Colonic mucosa (tissue), 4 donors: ENCODE measurements at regions not wholly inside any gene's neighbourhood (a gene's known extent, or its start where the extent isn't known, plus 50 kb on each side); places are given as distances from the start of the nearest gene placed in this dataset.

ENCODE experiments used
- DNase-seq: peaks from one replicate; pipeline ENCODE4 v3.0.0-alpha.2; 2020
- H3K27ac ChIP-seq: fragments of 200-600 bp; one replicate; pipeline ENCODE4 v1.8.0; 2021
- H3K27me3 ChIP-seq: fragments of 200-600 bp; one replicate; pipeline ENCODE4 v1.8.0; 2021
- H3K36me3 ChIP-seq: fragments of 200-600 bp; one replicate; pipeline ENCODE4 v1.8.0; 2021
- H3K4me1 ChIP-seq: fragments of 200-600 bp; one replicate; pipeline ENCODE4 v1.8.0; 2021; ENCODE audit warnings: mild to moderate bottlenecking
- H3K4me3 ChIP-seq: fragments of 200-600 bp; one replicate; pipeline ENCODE4 v1.8.0; 2021
- H3K9ac ChIP-seq, 2 donors: one replicate each; pipeline ENCODE4 v1.7.0; 2013; ENCODE audit warnings: control low read depth in 2 of 2, low read depth in 2 of 2, low read length in 2 of 2
- H3K9me3 ChIP-seq: fragments of 200-600 bp; one replicate; pipeline ENCODE4 v1.8.0; 2021
- intact Hi-C: fragments of 100-400 bp; cut with DNase I; formaldehyde crosslinking; loops from one replicate; pipeline ENCODE4 v1.14.1; 2022
- TF ChIP-seq, protein P1 (sequence below): fragments of 200-600 bp; IDR thresholded peaks from one replicate; pipeline ENCODE4 v1.8.0; 2022; ENCODE audit warnings: antibody characterized with exemption, mild to moderate bottlenecking
- donor health status: healthy.
- donor health status: DM: no; HTN: no; CAD: no.
- donor health status: DM: no; HTN: no; CAD: no.

DNA sequence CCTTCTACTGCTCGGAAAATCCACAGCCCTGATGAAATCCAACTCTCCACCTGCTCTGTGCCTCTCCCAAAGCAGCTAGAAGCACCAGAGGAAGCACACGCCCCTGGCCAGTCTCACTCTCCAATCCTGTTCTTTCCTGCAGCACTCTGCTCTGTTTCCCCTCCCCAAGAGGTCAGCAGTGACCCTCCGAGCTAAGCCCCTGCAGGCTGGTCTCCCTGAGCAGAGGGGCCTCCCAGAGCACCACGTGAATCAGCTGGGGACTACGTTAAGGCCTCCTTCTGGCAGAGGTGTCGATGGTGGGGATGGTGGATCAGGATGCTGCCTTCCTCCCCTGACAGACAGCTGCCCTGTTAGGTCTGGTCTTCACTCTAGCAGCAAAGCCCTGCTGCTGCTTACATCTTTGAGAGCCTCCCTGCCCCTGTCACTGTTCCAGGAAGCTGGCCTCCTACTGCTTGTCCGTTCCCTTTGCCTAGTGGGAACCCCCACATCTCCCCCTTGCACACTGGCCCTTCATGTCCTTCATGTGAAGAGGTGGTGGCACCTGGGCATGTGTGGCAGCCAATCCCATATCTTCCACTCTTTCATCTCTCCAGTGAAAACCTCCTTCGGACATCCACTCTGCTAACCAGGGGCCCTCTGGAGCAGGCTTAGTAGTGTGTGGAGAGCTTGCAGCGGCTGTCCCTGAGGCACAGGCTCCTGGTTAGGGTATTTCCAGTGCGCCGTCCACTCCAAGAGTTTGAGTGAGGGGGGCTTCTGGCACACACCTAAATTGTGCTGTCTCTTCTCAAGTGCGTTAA is 307.5 kb upstream of the HS6ST1 start:
- no peaks in the 10 kb centered on the region for H3K4me1 ChIP-seq
- H3K9ac ChIP-seq, result no peak overlapping the region
- TF ChIP-seq, protein P1, sequence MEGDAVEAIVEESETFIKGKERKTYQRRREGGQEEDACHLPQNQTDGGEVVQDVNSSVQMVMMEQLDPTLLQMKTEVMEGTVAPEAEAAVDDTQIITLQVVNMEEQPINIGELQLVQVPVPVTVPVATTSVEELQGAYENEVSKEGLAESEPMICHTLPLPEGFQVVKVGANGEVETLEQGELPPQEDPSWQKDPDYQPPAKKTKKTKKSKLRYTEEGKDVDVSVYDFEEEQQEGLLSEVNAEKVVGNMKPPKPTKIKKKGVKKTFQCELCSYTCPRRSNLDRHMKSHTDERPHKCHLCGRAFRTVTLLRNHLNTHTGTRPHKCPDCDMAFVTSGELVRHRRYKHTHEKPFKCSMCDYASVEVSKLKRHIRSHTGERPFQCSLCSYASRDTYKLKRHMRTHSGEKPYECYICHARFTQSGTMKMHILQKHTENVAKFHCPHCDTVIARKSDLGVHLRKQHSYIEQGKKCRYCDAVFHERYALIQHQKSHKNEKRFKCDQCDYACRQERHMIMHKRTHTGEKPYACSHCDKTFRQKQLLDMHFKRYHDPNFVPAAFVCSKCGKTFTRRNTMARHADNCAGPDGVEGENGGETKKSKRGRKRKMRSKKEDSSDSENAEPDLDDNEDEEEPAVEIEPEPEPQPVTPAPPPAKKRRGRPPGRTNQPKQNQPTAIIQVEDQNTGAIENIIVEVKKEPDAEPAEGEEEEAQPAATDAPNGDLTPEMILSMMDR, result no peak
- H3K27ac ChIP-seq, result no peak overlapping the region
- intact Hi-C loops, result no loop called here
- H3K36me3 ChIP-seq, result no peaks in the 10 kb centered on the region
- no peaks in the 10 kb centered on the region for H3K27me3 ChIP-seq
- no peaks in the 10 kb centered on the region for H3K9me3 ChIP-seq
- no peak overlapping the region for H3K4me3 ChIP-seq
- DNase-seq, result no peak

DNA sequence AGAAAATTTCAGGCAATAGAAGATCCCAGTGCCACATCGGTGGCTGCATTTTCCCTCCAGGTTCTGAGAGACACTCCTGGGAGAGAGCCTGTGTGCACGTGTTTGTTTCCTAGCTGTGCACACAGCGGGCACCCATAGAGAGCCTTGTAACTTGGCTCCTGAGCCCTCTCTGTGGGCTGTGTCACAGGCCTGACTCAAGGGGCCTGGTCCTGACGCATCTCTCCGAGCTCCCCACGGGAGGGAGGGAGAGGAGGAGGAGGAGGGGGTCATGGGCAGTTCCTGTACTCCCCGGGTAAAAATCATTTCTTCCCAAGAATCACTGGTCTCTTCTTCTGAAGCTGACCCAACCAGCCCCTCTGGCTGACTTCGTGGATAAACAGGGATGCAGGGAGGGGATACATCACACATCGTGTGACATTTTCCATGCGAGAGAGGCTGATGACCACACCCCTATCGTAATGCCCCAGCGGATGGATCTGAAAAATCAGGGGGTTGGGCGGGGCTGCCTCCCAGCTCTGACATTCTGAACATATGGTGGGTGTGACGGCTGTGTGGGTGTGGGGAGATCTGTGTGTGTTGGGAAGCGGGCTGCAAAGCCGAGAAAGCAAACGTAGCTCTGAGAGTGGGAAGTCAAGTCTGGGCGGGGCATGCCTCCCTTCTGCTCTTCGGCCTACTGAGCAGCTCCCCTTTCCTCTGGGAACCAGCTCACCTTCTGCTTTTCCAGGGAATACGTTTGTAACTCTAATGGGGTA is 308.3 kb upstream of the HS6ST1 start:
- H3K4me1 ChIP-seq, result no peaks in the 10 kb centered on the region
- TF ChIP-seq, protein P1, result no peak
- H3K27me3 ChIP-seq, result no peaks in the 10 kb centered on the region
- H3K36me3 ChIP-seq, result no peaks in the 10 kb centered on the region
- H3K9ac ChIP-seq, result no peak overlapping the region
- intact Hi-C loops, result no loop called here
- H3K9me3 ChIP-seq, result no peaks in the 10 kb centered on the region
- no peak for DNase-seq
- H3K27ac ChIP-seq, result no peak overlapping the region
- H3K4me3 ChIP-seq, result no peak overlapping the region

DNA sequence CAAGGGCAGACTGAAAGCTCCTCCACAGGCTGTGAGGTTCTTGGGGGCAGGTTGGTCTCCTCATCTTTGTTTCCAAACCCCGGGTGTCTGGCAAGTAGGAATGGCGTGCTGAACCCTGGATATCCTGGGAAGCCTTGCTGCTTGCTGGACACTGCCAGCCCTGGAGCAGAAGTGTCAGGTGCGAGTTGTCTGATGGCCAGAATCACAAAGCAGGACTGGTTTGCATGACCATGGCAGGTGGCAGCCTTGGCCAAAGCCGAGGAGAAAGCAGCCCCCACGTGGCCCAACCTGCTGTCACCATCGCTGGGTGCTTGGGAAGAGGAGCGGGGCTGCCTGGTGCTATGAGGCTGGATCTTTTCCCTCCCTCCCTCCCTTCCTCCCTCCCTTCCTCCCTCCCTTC is 309.5 kb upstream of the HS6ST1 start:
- TF ChIP-seq, protein P1, result no peak
- intact Hi-C loops, result no loop called here
- Histone ChIP-seq H3K9me3 (no peaks in the 10 kb centered on the region), H3K36me3 (no peaks in the 10 kb centered on the region), H3K4me1 (no peaks in the 10 kb centered on the region), H3K4me3 (no peak overlapping the region), H3K27ac (no peak overlapping the region), H3K27me3 (no peaks in the 10 kb centered on the region), H3K9ac (no peak overlapping the region)
- no peak for DNase-seq

DNA sequence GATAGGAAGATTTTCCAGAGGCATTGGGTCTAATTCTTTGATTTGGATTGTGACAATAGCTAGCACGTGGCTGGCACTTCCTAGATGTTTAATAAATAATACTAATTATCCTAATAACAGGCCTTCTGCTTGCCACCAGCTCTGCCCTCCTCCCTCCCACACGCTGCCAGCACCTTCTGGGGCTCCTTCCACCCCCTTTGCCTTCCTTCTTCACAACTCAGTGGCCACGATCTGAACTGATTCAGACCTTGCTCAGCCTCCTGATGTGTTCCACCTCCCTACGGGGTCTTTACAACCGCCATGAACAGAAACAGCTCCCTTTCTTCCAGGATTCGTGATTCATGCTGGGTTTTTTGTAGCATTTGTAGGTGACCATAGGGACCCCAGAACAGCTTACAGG is 310.3 kb upstream of the HS6ST1 start:
- Histone ChIP-seq H3K9ac (no peak overlapping the region), H3K27ac (no peak overlapping the region), H3K36me3 (no peaks in the 10 kb centered on the region), H3K27me3 (no peaks in the 10 kb centered on the region), H3K9me3 (no peaks in the 10 kb centered on the region), H3K4me3 (no peak overlapping the region), H3K4me1 (no peaks in the 10 kb centered on the region)
- TF ChIP-seq, protein P1, result no peak
- no peak for DNase-seq
- intact Hi-C loops, result no loop called here

DNA sequence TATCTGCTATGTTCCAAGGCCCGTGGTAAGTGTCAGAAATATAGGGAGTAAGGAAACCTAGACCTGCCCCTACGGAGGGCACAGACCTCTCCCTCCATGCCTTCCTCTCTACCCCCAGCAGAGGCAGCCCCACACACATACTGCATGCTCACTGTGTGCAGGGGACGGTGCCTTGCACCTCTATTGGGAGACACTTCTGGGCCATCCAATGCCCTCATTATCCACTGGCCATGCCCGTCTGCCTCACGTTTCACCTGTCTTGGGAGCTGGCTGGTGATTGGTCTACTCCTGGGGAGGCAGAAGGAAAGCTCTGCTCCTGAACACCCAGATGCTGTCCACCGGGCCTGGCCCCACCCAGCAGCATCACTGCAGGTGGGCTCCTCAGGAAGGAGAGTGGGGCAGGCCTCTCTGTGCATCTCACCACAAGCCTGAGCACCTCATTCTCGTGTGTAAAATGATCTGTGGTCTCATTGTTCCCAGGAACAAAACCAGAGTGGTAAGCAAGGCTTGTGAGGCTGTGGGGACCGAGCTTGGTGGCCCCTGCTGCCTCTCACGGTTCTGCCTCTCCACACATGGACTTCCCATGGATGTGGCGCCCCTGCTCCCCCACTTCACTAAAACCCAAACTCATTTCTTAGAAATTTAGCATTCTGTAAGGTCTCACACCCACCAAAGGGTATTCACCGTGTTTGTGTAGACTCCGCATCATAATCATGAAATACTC is 312.5 kb upstream of the HS6ST1 start:
- Histone ChIP-seq H3K4me1 (no peaks in the 10 kb centered on the region), H3K4me3 (no peak overlapping the region), H3K27me3 (no peaks in the 10 kb centered on the region), H3K9ac (no peak overlapping the region), H3K36me3 (no peaks in the 10 kb centered on the region), H3K9me3 (no peaks in the 10 kb centered on the region), H3K27ac (no peak overlapping the region)
- intact Hi-C loops, result no loop called here
- no peak for DNase-seq
- TF ChIP-seq, protein P1, result no peak
